Upper lobe of left lung (tissue), 6 donors: ENCODE measurements at regions not wholly inside any gene's neighbourhood (a gene's known extent, or its start where the extent isn't known, plus 50 kb on each side); places are given as distances from the start of the nearest gene placed in this dataset.

Experiments
- ATAC-seq, 2 donors: fragments of 200-7000 bp; cut with Tn5 transposase; one replicate each; pipeline ENCODE4 v1.9.1; 2022; ENCODE audit warnings: mild to moderate bottlenecking in 2 of 2, moderate library complexity in 2 of 2; ENCODE audit not compliant: low FRiP score in 2 of 2
- DNase-seq, 2 donors: peaks; one replicate each; pipeline ENCODE4 v3.0.0-alpha.2; 2019 to 2020
- H3K27ac ChIP-seq, 4 donors: fragments of 200-600 bp; sonication (generic); one replicate each; pipeline ENCODE4 v1.5.1; 2016 to 2019
- H3K27me3 ChIP-seq, 4 donors: fragments of 200-600 bp; sonication (generic); one replicate each; pipeline ENCODE4 v1.5.1; 2017 to 2019
- H3K36me3 ChIP-seq, 4 donors: fragments of 200-600 bp; sonication (generic); one replicate each; pipeline ENCODE4 v1.5.1; 2016 to 2019
- H3K4me1 ChIP-seq, 4 donors: fragments of 200-600 bp; sonication (generic); one replicate each; pipeline ENCODE4 v1.5.1; 2018 to 2019
- H3K4me3 ChIP-seq, 4 donors: fragments of 200-600 bp; sonication (generic); one replicate each; pipeline ENCODE4 v1.5.1; 2017 to 2019; ENCODE audit warnings: mild to moderate bottlenecking in 2 of 4, moderate library complexity in 1 of 4
- H3K9me3 ChIP-seq, 4 donors: fragments of 200-600 bp; sonication (generic); one replicate each; pipeline ENCODE4 v1.5.1; 2018 to 2019
- EP300 ChIP-seq, 4 donors: sonication (generic); formaldehyde crosslinking; IDR thresholded peaks; one replicate each; pipeline ENCODE4 v1.5.1; 2017; ENCODE audit warnings: antibody characterized with exemption in 4 of 4, control low read depth in 2 of 4
- POLR2A ChIP-seq, 4 donors: fragments of 450-650 bp; IDR thresholded peaks; one replicate each; pipeline ENCODE4 v1.5.1; 2016 to 2017; ENCODE audit warnings: antibody characterized with exemption in 4 of 4, mild to moderate bottlenecking in 2 of 4
- POLR2AphosphoS5 ChIP-seq, 2 donors: sonication (generic); formaldehyde crosslinking; IDR thresholded peaks; one replicate each; pipeline ENCODE4 v1.5.1; 2017; ENCODE audit warnings: antibody characterized with exemption in 2 of 2
- WGBS, 2 donors: methylation state at CpG; one replicate each; pipeline ENCODE4 v1.1.5; 2017 to 2018; 5-methylcytosine and 5-hydroxymethylcytosine counted together
- TF ChIP-seq, protein P1 (sequence below), 6 experiments: fragments of 450-650 bp in 4 of 6; fragments of 200-600 bp in 2 of 6; sonication (generic) in 2 of 6; IDR thresholded peaks; one replicate each; pipeline ENCODE4 v1.5.1; 2016 to 2019; ENCODE audit warnings: antibody characterized with exemption in 6 of 6
- donor health status: DM: no; HTN: no; CAD: no; lungs with moderate emphysema.
- donor health status: DM: no; HTN: yes; CAD: no; lungs with severe emphysema.

- no peaks in the 10 kb centered on the region for H3K36me3 ChIP-seq
- 81 to 91% methylated on average over 3 of the region's 3 CpGs for WGBS, 2 donors
- ATAC-seq (no peak), DNase-seq (no peak)
- peaks cover 0 to 16% (median 3%) of the 10 kb centered on the region in 4 donors for H3K9me3 ChIP-seq
- H3K4me1 ChIP-seq, result no peaks in the 10 kb centered on the region
- H3K27ac ChIP-seq, result no peak overlapping the region
- no peaks in the 10 kb centered on the region for H3K27me3 ChIP-seq
- H3K4me3 ChIP-seq, result no peak overlapping the region
- TF ChIP-seq EP300 (IDR thresholded peaks at IDR 0.05), result no peak
- TF ChIP-seq, protein P1, sequence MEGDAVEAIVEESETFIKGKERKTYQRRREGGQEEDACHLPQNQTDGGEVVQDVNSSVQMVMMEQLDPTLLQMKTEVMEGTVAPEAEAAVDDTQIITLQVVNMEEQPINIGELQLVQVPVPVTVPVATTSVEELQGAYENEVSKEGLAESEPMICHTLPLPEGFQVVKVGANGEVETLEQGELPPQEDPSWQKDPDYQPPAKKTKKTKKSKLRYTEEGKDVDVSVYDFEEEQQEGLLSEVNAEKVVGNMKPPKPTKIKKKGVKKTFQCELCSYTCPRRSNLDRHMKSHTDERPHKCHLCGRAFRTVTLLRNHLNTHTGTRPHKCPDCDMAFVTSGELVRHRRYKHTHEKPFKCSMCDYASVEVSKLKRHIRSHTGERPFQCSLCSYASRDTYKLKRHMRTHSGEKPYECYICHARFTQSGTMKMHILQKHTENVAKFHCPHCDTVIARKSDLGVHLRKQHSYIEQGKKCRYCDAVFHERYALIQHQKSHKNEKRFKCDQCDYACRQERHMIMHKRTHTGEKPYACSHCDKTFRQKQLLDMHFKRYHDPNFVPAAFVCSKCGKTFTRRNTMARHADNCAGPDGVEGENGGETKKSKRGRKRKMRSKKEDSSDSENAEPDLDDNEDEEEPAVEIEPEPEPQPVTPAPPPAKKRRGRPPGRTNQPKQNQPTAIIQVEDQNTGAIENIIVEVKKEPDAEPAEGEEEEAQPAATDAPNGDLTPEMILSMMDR (IDR thresholded peaks at IDR 0.05), result no peak
- TF ChIP-seq POLR2A (IDR thresholded peaks at IDR 0.05), result no peak
- TF ChIP-seq POLR2AphosphoS5 (IDR thresholded peaks at IDR 0.05), result no peak
Observed at GRCh38 chr1:177772386-177772960, 197.4 kb downstream of the SEC16B start.

DNA sequence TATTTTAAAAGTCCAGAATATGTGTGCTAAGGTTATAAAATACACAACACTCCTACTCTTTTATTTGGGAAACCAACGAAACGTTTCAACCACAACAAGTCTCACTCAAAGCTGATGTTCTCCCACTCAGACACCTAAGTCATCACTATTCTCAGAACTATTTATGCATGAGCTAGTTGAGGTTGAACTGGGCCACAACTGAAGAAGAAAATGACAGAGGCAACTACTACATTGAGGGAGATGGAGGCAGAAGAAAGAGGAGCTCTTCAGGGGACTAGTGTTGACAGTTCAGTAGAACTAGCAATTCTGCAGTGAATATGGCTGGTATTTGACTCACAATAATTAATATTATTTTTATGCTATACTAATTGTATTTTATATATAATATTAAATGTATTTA is 198.2 kb downstream of the SEC16B start:
- WGBS, 2 donors, result 81 to 88% methylated on average over 2 of the region's 2 CpGs
- Histone ChIP-seq H3K4me3 (no peak overlapping the region), H3K4me1 (no peaks in the 10 kb centered on the region), H3K36me3 (no peaks in the 10 kb centered on the region), H3K27me3 (no peaks in the 10 kb centered on the region), H3K27ac (no peak overlapping the region), H3K9me3 (peaks cover 0 to 16% (median 3%) of the 10 kb centered on the region in 4 donors)
- DNase-seq, result no peak
- TF ChIP-seq, protein P1 (IDR thresholded peaks at IDR 0.05), result no peak
- TF ChIP-seq POLR2A (IDR thresholded peaks at IDR 0.05) (no peak), EP300 (IDR thresholded peaks at IDR 0.05) (no peak), POLR2AphosphoS5 (IDR thresholded peaks at IDR 0.05) (no peak)
- no peak for ATAC-seq

DNA sequence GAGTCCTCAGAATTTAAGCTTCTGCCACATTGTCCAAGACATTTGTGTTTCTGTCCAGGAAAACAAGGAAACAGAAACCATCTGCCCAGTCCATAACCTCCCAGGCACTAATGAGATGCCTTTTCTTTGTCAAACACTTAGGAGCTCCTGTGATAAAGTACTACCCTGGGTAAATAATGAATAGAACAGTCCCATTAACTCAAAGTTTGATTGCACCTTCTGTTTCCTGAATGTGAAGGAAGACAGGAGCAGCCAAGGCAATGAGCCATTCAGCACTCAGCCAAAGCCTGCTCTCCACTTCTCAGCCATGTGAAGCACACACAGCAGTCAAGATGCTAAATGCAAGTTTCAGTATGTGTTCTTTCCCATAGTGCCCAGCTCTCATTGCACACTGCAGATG is 199.8 kb downstream of the SEC16B start:
- ATAC-seq (no peak), DNase-seq (no peak)
- Histone ChIP-seq H3K9me3 (peaks cover 0 to 16% (median 3%) of the 10 kb centered on the region in 4 donors), H3K36me3 (no peaks in the 10 kb centered on the region), H3K27ac (no peak overlapping the region), H3K4me3 (no peak overlapping the region), H3K27me3 (no peaks in the 10 kb centered on the region), H3K4me1 (no peaks in the 10 kb centered on the region)
- TF ChIP-seq POLR2AphosphoS5 (IDR thresholded peaks at IDR 0.05) (no peak), EP300 (IDR thresholded peaks at IDR 0.05) (no peak), POLR2A (IDR thresholded peaks at IDR 0.05) (no peak)
- TF ChIP-seq, protein P1 (IDR thresholded peaks at IDR 0.05), result no peak

GRCh38 chr1:177755851-177756560 is 213.9 kb downstream of the SEC16B start:
- no peaks in the 10 kb centered on the region for H3K4me1 ChIP-seq
- H3K4me3 ChIP-seq, result no peak overlapping the region
- 65 to 68% methylated on average over 7 of the region's 7 CpGs for WGBS, 2 donors
- DNase-seq (no peak), ATAC-seq (no peak)
- no peaks in the 10 kb centered on the region for H3K9me3 ChIP-seq
- H3K27me3 ChIP-seq, result no peaks in the 10 kb centered on the region
- H3K36me3 ChIP-seq, result no peaks in the 10 kb centered on the region
- H3K27ac ChIP-seq, result no peak overlapping the region
- TF ChIP-seq EP300 (IDR thresholded peaks at IDR 0.05), result no peak
- TF ChIP-seq, protein P1 (IDR thresholded peaks at IDR 0.05), result no peak
- TF ChIP-seq POLR2AphosphoS5 (IDR thresholded peaks at IDR 0.05), result no peak
- TF ChIP-seq POLR2A (IDR thresholded peaks at IDR 0.05), result no peak

DNA sequence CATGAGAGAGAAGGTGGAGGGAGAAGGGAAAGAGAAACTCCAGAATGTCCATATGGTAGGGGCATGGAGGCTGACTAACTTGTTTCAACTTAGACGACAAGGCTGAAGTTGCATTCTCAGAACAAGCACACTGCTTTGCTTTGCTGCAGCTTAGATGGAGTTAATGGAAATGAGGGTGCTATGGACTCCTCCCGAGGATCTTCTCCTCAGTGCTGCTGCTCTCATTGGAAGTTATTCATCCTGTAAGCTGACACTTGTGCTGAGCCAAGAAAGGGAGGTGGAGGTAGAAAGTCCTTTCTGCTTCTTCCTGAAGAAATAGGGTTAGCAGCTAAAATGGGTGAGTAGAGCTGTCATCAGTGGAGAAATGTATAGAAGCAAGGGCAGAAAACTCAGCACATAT is 215.3 kb downstream of the SEC16B start:
- TF ChIP-seq, protein P1 (IDR thresholded peaks at IDR 0.05), result no peak
- no peak for TF ChIP-seq POLR2A (IDR thresholded peaks at IDR 0.05)
- no peak for TF ChIP-seq EP300 (IDR thresholded peaks at IDR 0.05)
- no peak for TF ChIP-seq POLR2AphosphoS5 (IDR thresholded peaks at IDR 0.05)
- ATAC-seq, result no peak
- H3K4me3 ChIP-seq, result no peak overlapping the region
- no peaks in the 10 kb centered on the region for H3K27me3 ChIP-seq
- H3K9me3 ChIP-seq, result no peaks in the 10 kb centered on the region
- H3K27ac ChIP-seq, result no peak overlapping the region
- 25 to 56% methylated on average over 2 of the region's 2 CpGs for WGBS, 2 donors
- no peak for DNase-seq
- no peaks in the 10 kb centered on the region for H3K4me1 ChIP-seq
- H3K36me3 ChIP-seq, result no peaks in the 10 kb centered on the region
